Hepatocyte (in vitro differentiated cells): ENCODE measurements at regions not wholly inside any gene's neighbourhood (a gene's known extent, or its start where the extent isn't known, plus 50 kb on each side); places are given as distances from the start of the nearest gene placed in this dataset.

Experiments
- DNase-seq: peaks from one replicate; pipeline ENCODE4 v3.0.0-alpha.2; 2016; ENCODE audit warnings: low spot score
- H2AFZ ChIP-seq: fragments of 200-600 bp; sonication (generic); 2 replicates; pipeline ENCODE4 v1.6.0; 2016; ENCODE audit warnings: antibody characterized with exemption, mild to moderate bottlenecking
- H3K27ac ChIP-seq: fragments of 200-600 bp; sonication (generic); 2 replicates; pipeline ENCODE4 v1.5.1; 2016; ENCODE audit warnings: mild to moderate bottlenecking
- H3K27me3 ChIP-seq: fragments of 200-600 bp; sonication (generic); 2 replicates; pipeline ENCODE4 v1.6.1; 2016
- H3K36me3 ChIP-seq: fragments of 200-600 bp; sonication (generic); replicated peaks from 2 replicates; pipeline ENCODE4 v1.5.1; 2016; ENCODE audit warnings: low read depth; ENCODE audit not compliant: insufficient read depth
- H3K4me1 ChIP-seq: fragments of 200-600 bp; sonication (generic); 2 replicates; pipeline ENCODE4 v1.5.1; 2016; ENCODE audit warnings: mild to moderate bottlenecking, moderate library complexity; ENCODE audit not compliant: insufficient read depth
- H3K4me2 ChIP-seq: fragments of 200-600 bp; sonication (generic); 2 replicates; pipeline ENCODE4 v1.6.0; 2016
- H3K4me3 ChIP-seq: fragments of 200-600 bp; sonication (generic); 2 replicates; pipeline ENCODE4 v1.5.1; 2016; ENCODE audit warnings: mild to moderate bottlenecking
- H3K79me2 ChIP-seq: fragments of 200-600 bp; sonication (generic); 2 replicates; pipeline ENCODE4 v1.6.0; 2017; ENCODE audit warnings: mild to moderate bottlenecking
- H3K9me2 ChIP-seq: fragments of 200-600 bp; sonication (generic); replicated peaks from 2 replicates; pipeline ENCODE4 v1.6.0; 2017; ENCODE audit warnings: mild to moderate bottlenecking; ENCODE audit not compliant: insufficient read depth
- H3K9me3 ChIP-seq: fragments of 200-600 bp; sonication (generic); 2 replicates; pipeline ENCODE4 v1.5.1; 2016; ENCODE audit warnings: low read depth, mild to moderate bottlenecking
- H4K20me1 ChIP-seq: fragments of 200-600 bp; sonication (generic); 2 replicates; pipeline ENCODE4 v1.6.0; 2016; ENCODE audit warnings: mild to moderate bottlenecking; ENCODE audit not compliant: insufficient read depth, poor library complexity, severe bottlenecking
- CTCF ChIP-seq: fragments of 200-600 bp; sonication (generic); IDR thresholded peaks from 2 replicates; pipeline ENCODE4 v1.5.1; 2016; ENCODE audit warnings: antibody characterized with exemption, mild to moderate bottlenecking; ENCODE audit not compliant: poor library complexity
- EZH2 ChIP-seq: fragments of 200-600 bp; sonication (generic); IDR thresholded peaks from 2 replicates; pipeline ENCODE4 v1.6.1; 2016; ENCODE audit warnings: antibody characterized with exemption, mild to moderate bottlenecking, borderline replicate concordance
- EZH2phosphoT487 ChIP-seq: fragments of 200-600 bp; sonication (generic); IDR thresholded peaks from one replicate; pipeline ENCODE4 v1.6.1; 2018; ENCODE audit warnings: antibody characterized with exemption, mild to moderate bottlenecking, low read depth, moderate library complexity; ENCODE audit not compliant: unreplicated experiment, severe bottlenecking
- WGBS: methylation state at CpG from one replicate; pipeline ENCODE4 v1.1.6; 2016; ENCODE audit warnings: low lambda C conversion rate; ENCODE audit errors: missing lambda C conversion rate; 5-methylcytosine and 5-hydroxymethylcytosine counted together

DNA sequence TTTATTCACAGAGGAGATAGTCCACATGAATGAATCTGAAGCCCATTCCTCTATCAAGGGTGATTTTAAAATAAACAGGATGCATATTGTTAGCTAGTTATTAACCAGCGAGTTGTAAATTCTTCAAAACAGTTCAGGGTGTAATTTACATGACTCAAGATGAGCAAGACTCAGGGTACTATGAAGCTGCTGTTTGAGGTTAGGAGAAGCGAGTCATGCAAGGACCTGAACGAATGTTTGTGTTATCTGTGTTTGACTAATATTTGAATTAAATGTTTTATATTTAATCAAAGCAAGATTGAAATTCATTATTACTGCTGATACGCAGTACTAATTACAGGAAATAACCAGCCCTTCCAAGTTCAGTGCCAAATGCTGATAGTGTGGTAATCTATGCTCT is 191.1 kb downstream of the SAMD5 start:
- Histone ChIP-seq H3K27ac (no peak overlapping the region), H3K36me3 (no peaks in the 10 kb centered on the region), H4K20me1 (no peaks in the 10 kb centered on the region), H3K4me2 (no peak overlapping the region), H3K27me3 (no peaks in the 10 kb centered on the region), H3K9me3 (no peaks in the 10 kb centered on the region), H3K79me2 (no peaks in the 10 kb centered on the region), H3K9me2 (no peaks in the 10 kb centered on the region), H2AFZ (no peak overlapping the region), H3K4me3 (no peak overlapping the region), H3K4me1 (peaks cover 4% of the 10 kb centered on the region)
- DNase-seq: no peak
- WGBS: 60% methylated on average over 4 of the region's 4 CpGs
- TF ChIP-seq EZH2: no peak
- no peak for TF ChIP-seq EZH2phosphoT487
- no peak for TF ChIP-seq CTCF

- no peak for DNase-seq
- H3K36me3 ChIP-seq: no peaks in the 10 kb centered on the region
- no peak overlapping the region for H3K27ac ChIP-seq
- no peaks in the 10 kb centered on the region for H4K20me1 ChIP-seq
- H3K4me1 ChIP-seq: peaks cover 4% of the 10 kb centered on the region
- H3K4me2 ChIP-seq: no peak overlapping the region
- H3K79me2 ChIP-seq: no peaks in the 10 kb centered on the region
- H3K9me3 ChIP-seq: no peaks in the 10 kb centered on the region
- TF ChIP-seq EZH2phosphoT487 (no peak), CTCF (no peak), EZH2 (no peak)
- no peaks in the 10 kb centered on the region for H3K9me2 ChIP-seq
- H2AFZ ChIP-seq: no peak overlapping the region
- 52% methylated on average over 5 of the region's 5 CpGs for WGBS
- no peak overlapping the region for H3K4me3 ChIP-seq
- no peaks in the 10 kb centered on the region for H3K27me3 ChIP-seq
These were observed 192.1 kb downstream of the SAMD5 start for GRCh38 chr6:147700436-147701209.

GRCh38 chr6:147704691-147705090 is 196.2 kb downstream of the SAMD5 start:
- Histone ChIP-seq H3K4me1 (peaks cover 4% of the 10 kb centered on the region), H3K27ac (no peak overlapping the region), H3K9me2 (no peaks in the 10 kb centered on the region), H3K4me2 (no peak overlapping the region), H3K4me3 (no peak overlapping the region), H3K36me3 (no peaks in the 10 kb centered on the region), H3K79me2 (no peaks in the 10 kb centered on the region), H3K9me3 (no peaks in the 10 kb centered on the region), H3K27me3 (no peaks in the 10 kb centered on the region), H4K20me1 (no peaks in the 10 kb centered on the region), H2AFZ (no peak overlapping the region)
- TF ChIP-seq CTCF (no peak), EZH2phosphoT487 (no peak), EZH2 (no peak)
- WGBS: 77% methylated on average over 5 of the region's 5 CpGs
- DNase-seq: no peak
